ENCODE measurements at regions not wholly inside any gene's neighbourhood (a gene's known extent, or its start where the extent isn't known, plus 50 kb on each side); places are given as distances from the start of the nearest gene placed in this dataset.
"Not testable (repeated sequence)": the region's sequence is repeated elsewhere in the genome, so short reads cannot be mapped to it uniquely, and the experiment has no call there.

- H3K27ac ChIP-seq (ENCODE audit: low read depth in 2 of 2, low read length in 2 of 2); H3K4me3 ChIP-seq (ENCODE audit: low read length in 2 of 2); H3K9me3 ChIP-seq (ENCODE audit: control insufficient read depth in 2 of 2, low read length in 2 of 2); H3K27me3 ChIP-seq (ENCODE audit: control insufficient read depth in 2 of 2, insufficient read depth in 2 of 2, low read length in 2 of 2); H3K4me1 ChIP-seq (ENCODE audit: control insufficient read depth in 2 of 2, insufficient read depth in 2 of 2, low read length in 2 of 2); H3K36me3 ChIP-seq (ENCODE audit: control insufficient read depth in 2 of 2, insufficient read depth in 2 of 2, low read length in 2 of 2); H3K9ac ChIP-seq (ENCODE audit: low read depth in 1 of 2, low read length in 2 of 2): not testable (repeated sequence)
These were observed 388.6 kb upstream of the FRG1 start for GRCh38 chr4:189551931-189552670.

DNA sequence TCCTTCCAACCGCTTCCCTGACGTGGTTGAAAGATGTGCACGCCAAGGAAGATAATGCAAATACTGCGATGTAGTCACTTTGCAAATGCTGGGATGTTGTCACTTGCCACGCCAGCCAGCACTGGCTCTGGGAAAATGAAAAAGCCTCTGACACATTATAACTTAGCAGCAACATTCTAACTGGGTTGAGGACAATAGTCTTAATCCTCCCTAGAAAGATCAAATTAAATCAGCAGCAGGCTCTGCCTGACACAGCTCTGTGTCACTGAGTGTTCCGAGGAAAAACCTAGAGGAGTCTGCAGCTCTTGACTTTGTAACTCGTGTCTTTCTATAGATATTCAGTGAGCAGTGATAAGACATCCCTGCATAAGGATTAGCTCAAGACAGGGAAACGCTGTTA lies 380.1 kb upstream of the FRG1 start:
- H3K27me3 ChIP-seq (ENCODE audit: control insufficient read depth in 2 of 2, insufficient read depth in 2 of 2, low read length in 2 of 2); H3K9ac ChIP-seq (ENCODE audit: low read depth in 1 of 2, low read length in 2 of 2); H3K4me3 ChIP-seq (ENCODE audit: low read length in 2 of 2); H3K9me3 ChIP-seq (ENCODE audit: control insufficient read depth in 2 of 2, low read length in 2 of 2); H3K4me1 ChIP-seq (ENCODE audit: control insufficient read depth in 2 of 2, insufficient read depth in 2 of 2, low read length in 2 of 2); H3K27ac ChIP-seq (ENCODE audit: low read depth in 2 of 2, low read length in 2 of 2); H3K36me3 ChIP-seq (ENCODE audit: control insufficient read depth in 2 of 2, insufficient read depth in 2 of 2, low read length in 2 of 2): not testable (repeated sequence)

- H3K27ac ChIP-seq (ENCODE audit: low read depth in 2 of 2, low read length in 2 of 2); H3K4me1 ChIP-seq (ENCODE audit: control insufficient read depth in 2 of 2, insufficient read depth in 2 of 2, low read length in 2 of 2); H3K27me3 ChIP-seq (ENCODE audit: control insufficient read depth in 2 of 2, insufficient read depth in 2 of 2, low read length in 2 of 2); H3K9ac ChIP-seq (ENCODE audit: low read depth in 1 of 2, low read length in 2 of 2); H3K9me3 ChIP-seq (ENCODE audit: control insufficient read depth in 2 of 2, low read length in 2 of 2); H3K4me3 ChIP-seq (ENCODE audit: low read length in 2 of 2); H3K36me3 ChIP-seq (ENCODE audit: control insufficient read depth in 2 of 2, insufficient read depth in 2 of 2, low read length in 2 of 2): not testable (repeated sequence)
These were observed 376.9 kb upstream of the FRG1 start for GRCh38 chr4:189563751-189564150.

DNA sequence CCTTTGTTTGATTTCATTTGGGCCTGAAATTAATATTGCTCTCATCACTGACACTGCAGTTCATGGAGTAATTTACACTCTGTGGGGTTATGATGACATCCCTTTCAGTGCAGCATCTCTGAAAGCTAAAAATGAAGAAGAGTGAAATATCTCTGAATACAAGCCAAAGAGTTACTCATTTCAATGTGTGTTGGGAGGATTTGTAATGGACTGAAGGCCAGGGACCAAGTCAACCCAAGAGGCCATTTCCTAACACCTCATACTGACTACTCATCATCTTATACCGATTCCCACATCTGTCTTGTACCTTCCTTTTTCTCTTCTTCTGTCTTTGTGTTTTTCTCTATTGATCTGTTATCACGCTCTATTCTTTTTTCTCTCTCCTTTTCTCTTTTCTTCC lies 374.4 kb upstream of the FRG1 start:
- H3K4me1 ChIP-seq (ENCODE audit: control insufficient read depth in 2 of 2, insufficient read depth in 2 of 2, low read length in 2 of 2); H3K27me3 ChIP-seq (ENCODE audit: control insufficient read depth in 2 of 2, insufficient read depth in 2 of 2, low read length in 2 of 2); H3K27ac ChIP-seq (ENCODE audit: low read depth in 2 of 2, low read length in 2 of 2); H3K9ac ChIP-seq (ENCODE audit: low read depth in 1 of 2, low read length in 2 of 2); H3K36me3 ChIP-seq (ENCODE audit: control insufficient read depth in 2 of 2, insufficient read depth in 2 of 2, low read length in 2 of 2); H3K9me3 ChIP-seq (ENCODE audit: control insufficient read depth in 2 of 2, low read length in 2 of 2); H3K4me3 ChIP-seq (ENCODE audit: low read length in 2 of 2): not testable (repeated sequence)

DNA sequence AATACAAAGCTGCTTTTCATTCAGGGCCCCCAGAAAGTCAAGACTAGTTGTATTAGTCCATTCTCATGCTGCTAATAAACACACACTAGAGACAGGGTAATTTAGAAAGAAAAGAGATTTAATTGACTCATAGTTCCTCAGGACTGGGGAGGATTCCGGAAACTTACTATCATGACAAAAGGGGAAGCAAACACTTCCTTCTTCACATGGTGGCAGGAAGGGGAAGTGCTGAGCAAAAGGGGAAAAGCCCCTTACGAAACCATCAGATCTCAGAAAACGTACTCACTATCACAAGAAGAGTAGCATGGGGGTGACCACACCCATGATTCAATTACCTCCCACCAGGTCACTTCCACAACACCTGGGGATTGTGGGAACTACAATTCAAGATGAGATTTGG lies 373.8 kb upstream of the FRG1 start:
- not testable (repeated sequence) for H3K27ac ChIP-seq (ENCODE audit: low read depth in 2 of 2, low read length in 2 of 2); H3K9me3 ChIP-seq (ENCODE audit: control insufficient read depth in 2 of 2, low read length in 2 of 2); H3K4me3 ChIP-seq (ENCODE audit: low read length in 2 of 2); H3K27me3 ChIP-seq (ENCODE audit: control insufficient read depth in 2 of 2, insufficient read depth in 2 of 2, low read length in 2 of 2); H3K4me1 ChIP-seq (ENCODE audit: control insufficient read depth in 2 of 2, insufficient read depth in 2 of 2, low read length in 2 of 2); H3K36me3 ChIP-seq (ENCODE audit: control insufficient read depth in 2 of 2, insufficient read depth in 2 of 2, low read length in 2 of 2); H3K9ac ChIP-seq (ENCODE audit: low read depth in 1 of 2, low read length in 2 of 2)

- H3K4me1 ChIP-seq (ENCODE audit: control insufficient read depth in 2 of 2, insufficient read depth in 2 of 2, low read length in 2 of 2); H3K9ac ChIP-seq (ENCODE audit: low read depth in 1 of 2, low read length in 2 of 2); H3K27me3 ChIP-seq (ENCODE audit: control insufficient read depth in 2 of 2, insufficient read depth in 2 of 2, low read length in 2 of 2); H3K9me3 ChIP-seq (ENCODE audit: control insufficient read depth in 2 of 2, low read length in 2 of 2); H3K36me3 ChIP-seq (ENCODE audit: control insufficient read depth in 2 of 2, insufficient read depth in 2 of 2, low read length in 2 of 2); H3K27ac ChIP-seq (ENCODE audit: low read depth in 2 of 2, low read length in 2 of 2); H3K4me3 ChIP-seq (ENCODE audit: low read length in 2 of 2): not testable (repeated sequence)
These were observed 361.0 kb upstream of the FRG1 start for GRCh38 chr4:189579645-189580044.

GRCh38 chr4:189586908-189587632 lies 353.6 kb upstream of the FRG1 start:
- not testable (repeated sequence) for H3K9me3 ChIP-seq (ENCODE audit: control insufficient read depth in 2 of 2, low read length in 2 of 2); H3K4me1 ChIP-seq (ENCODE audit: control insufficient read depth in 2 of 2, insufficient read depth in 2 of 2, low read length in 2 of 2); H3K9ac ChIP-seq (ENCODE audit: low read depth in 1 of 2, low read length in 2 of 2); H3K36me3 ChIP-seq (ENCODE audit: control insufficient read depth in 2 of 2, insufficient read depth in 2 of 2, low read length in 2 of 2); H3K27me3 ChIP-seq (ENCODE audit: control insufficient read depth in 2 of 2, insufficient read depth in 2 of 2, low read length in 2 of 2); H3K4me3 ChIP-seq (ENCODE audit: low read length in 2 of 2); H3K27ac ChIP-seq (ENCODE audit: low read depth in 2 of 2, low read length in 2 of 2)

DNA sequence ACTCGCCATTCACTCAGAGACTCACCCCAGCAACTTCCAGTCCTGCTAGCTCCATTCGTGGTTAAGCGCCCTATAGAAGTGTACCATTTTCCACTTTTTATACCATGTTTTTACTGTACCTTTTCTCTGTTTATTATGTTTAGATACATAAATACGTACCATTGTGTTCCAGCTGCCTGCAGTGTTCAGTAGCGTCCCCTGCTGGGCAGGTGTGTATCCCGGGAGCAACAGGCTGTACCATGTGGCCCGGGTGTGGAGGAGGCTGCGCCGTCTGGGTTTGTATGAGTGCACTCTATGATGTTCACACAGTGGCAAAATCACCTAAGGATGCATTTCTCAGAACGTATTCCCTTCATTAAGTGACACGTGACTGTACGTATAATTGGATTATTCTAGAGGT lies 351.5 kb upstream of the FRG1 start:
- H3K27me3 ChIP-seq (ENCODE audit: control insufficient read depth in 2 of 2, insufficient read depth in 2 of 2, low read length in 2 of 2); H3K9me3 ChIP-seq (ENCODE audit: control insufficient read depth in 2 of 2, low read length in 2 of 2); H3K27ac ChIP-seq (ENCODE audit: low read depth in 2 of 2, low read length in 2 of 2); H3K9ac ChIP-seq (ENCODE audit: low read depth in 1 of 2, low read length in 2 of 2); H3K4me3 ChIP-seq (ENCODE audit: low read length in 2 of 2); H3K4me1 ChIP-seq (ENCODE audit: control insufficient read depth in 2 of 2, insufficient read depth in 2 of 2, low read length in 2 of 2); H3K36me3 ChIP-seq (ENCODE audit: control insufficient read depth in 2 of 2, insufficient read depth in 2 of 2, low read length in 2 of 2): not testable (repeated sequence)

DNA sequence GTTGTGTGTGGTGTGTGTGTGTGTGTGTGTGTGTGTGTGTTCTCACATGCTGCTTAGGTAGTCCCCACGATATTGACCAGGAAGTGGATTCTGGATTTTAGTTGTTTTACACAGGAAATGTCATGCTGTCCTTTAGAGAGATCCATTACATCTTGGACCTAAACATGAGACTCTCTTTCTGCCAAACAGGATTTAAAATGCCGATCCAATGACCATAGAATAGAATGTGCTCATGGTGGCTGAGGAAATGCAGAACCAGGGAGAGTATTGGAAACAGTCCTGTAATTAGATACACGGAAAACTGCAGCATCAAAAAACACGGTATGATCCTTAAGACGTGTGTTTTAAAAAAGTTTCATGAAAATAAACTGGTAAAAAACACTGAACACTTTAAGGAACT lies 347.8 kb upstream of the FRG1 start:
- Histone ChIP-seq H3K9me3 (ENCODE audit: control insufficient read depth in 2 of 2, low read length in 2 of 2) (no peaks in the 10 kb centered on the region), H3K27me3 (ENCODE audit: control insufficient read depth in 2 of 2, insufficient read depth in 2 of 2, low read length in 2 of 2) (no peaks in the 10 kb centered on the region), H3K4me1 (ENCODE audit: control insufficient read depth in 2 of 2, insufficient read depth in 2 of 2, low read length in 2 of 2) (no peaks in the 10 kb centered on the region), H3K27ac (ENCODE audit: low read depth in 2 of 2, low read length in 2 of 2) (no peak overlapping the region), H3K4me3 (ENCODE audit: low read length in 2 of 2) (no peak overlapping the region), H3K9ac (ENCODE audit: low read depth in 1 of 2, low read length in 2 of 2) (no peak overlapping the region), H3K36me3 (ENCODE audit: control insufficient read depth in 2 of 2, insufficient read depth in 2 of 2, low read length in 2 of 2) (no peaks in the 10 kb centered on the region)

DNA sequence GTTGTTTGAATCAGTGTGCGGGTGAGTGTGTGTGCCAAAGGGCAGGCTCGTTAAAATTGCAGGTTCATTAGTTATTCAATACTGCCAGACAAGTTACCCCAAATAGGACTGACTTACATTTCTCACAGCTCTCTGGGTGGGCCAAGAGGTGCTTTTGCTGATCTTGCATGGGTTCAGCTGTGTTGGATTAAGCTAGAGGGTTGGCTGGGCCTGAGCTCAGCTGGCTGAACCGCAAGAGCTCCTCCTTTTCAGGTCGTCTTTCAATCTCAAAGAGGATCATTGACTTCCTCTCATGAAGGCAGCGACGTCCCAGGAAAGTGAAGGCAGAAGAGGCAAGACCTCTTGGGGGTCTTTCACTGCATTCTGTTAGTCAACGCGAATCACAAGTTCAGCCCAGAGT lies 343.3 kb upstream of the FRG1 start:
- H3K9me3 ChIP-seq (ENCODE audit: control insufficient read depth in 2 of 2, low read length in 2 of 2), result no peaks in the 10 kb centered on the region
- H3K27me3 ChIP-seq (ENCODE audit: control insufficient read depth in 2 of 2, insufficient read depth in 2 of 2, low read length in 2 of 2), result no peaks in the 10 kb centered on the region
- H3K36me3 ChIP-seq (ENCODE audit: control insufficient read depth in 2 of 2, insufficient read depth in 2 of 2, low read length in 2 of 2), result no peaks in the 10 kb centered on the region
- no peak overlapping the region for H3K27ac ChIP-seq (ENCODE audit: low read depth in 2 of 2, low read length in 2 of 2)
- no peaks in the 10 kb centered on the region for H3K4me1 ChIP-seq (ENCODE audit: control insufficient read depth in 2 of 2, insufficient read depth in 2 of 2, low read length in 2 of 2)
- H3K9ac ChIP-seq (ENCODE audit: low read depth in 1 of 2, low read length in 2 of 2), result no peak overlapping the region
- no peak overlapping the region for H3K4me3 ChIP-seq (ENCODE audit: low read length in 2 of 2)

Data from mucosa of rectum (tissue), 2 donors.